ENCODE measurements at regions not wholly inside any gene's neighbourhood (a gene's known extent, or its start where the extent isn't known, plus 50 kb on each side); places are given as distances from the start of the nearest gene placed in this dataset.

- no peaks in the 10 kb centered on the region for H4K20me1 ChIP-seq (ENCODE audit: low read depth)
- H3K36me3 ChIP-seq, result no peaks in the 10 kb centered on the region
- H3K36me3 Mint-ChIP-seq, result no peaks in the 10 kb centered on the region
- no peak overlapping the region for H3K4me3 ChIP-seq
- H3K79me2 ChIP-seq (ENCODE audit: low read depth), result no peaks in the 10 kb centered on the region
- H3K9ac ChIP-seq, result no peak overlapping the region
- H3F3A ChIP-seq (ENCODE audit: low read depth), result peaks cover 17% of the 10 kb centered on the region
- peaks cover 18% of the 10 kb centered on the region for H3K4me1 Mint-ChIP-seq
- no peaks in the 10 kb centered on the region for H3K9me3 Mint-ChIP-seq
- no peak overlapping the region for H3K27ac ChIP-seq
- H3K4me3 Mint-ChIP-seq, result no peak overlapping the region
- no peak overlapping the region for H3K4me2 ChIP-seq
- no peaks in the 10 kb centered on the region for H3K27me3 ChIP-seq
- no peak for DNase-seq (ENCODE audit: low spot score)
- no peak overlapping the region for H3K27ac Mint-ChIP-seq
- H3K9me3 ChIP-seq (ENCODE audit: low read depth), result no peaks in the 10 kb centered on the region
- H3K4me1 ChIP-seq, result peaks cover 24% of the 10 kb centered on the region
- no peaks in the 10 kb centered on the region for H3K27me3 Mint-ChIP-seq (ENCODE audit: insufficient read depth, low read depth)
- H2AFZ ChIP-seq (replicated peaks), result peak overlapping the region; percentile 40
- no peak for TF ChIP-seq EZH2 (IDR thresholded peaks at IDR 0.05)
Observed at GRCh38 chr12:77640356-77640755, 190.3 kb upstream of the NAV3 start.

GRCh38 chr12:77630790-77631445 lies 199.8 kb upstream of the NAV3 start:
- Histone ChIP-seq H3K79me2 (ENCODE audit: low read depth) (no peaks in the 10 kb centered on the region), H3K4me1 (no peaks in the 10 kb centered on the region), H3K27ac (no peak overlapping the region), H3K9ac (no peak overlapping the region), H3K4me2 (no peak overlapping the region), H3K9me3 (ENCODE audit: low read depth) (no peaks in the 10 kb centered on the region), H3K4me3 (no peak overlapping the region), H4K20me1 (ENCODE audit: low read depth) (no peaks in the 10 kb centered on the region), H2AFZ (replicated peaks) (no peak overlapping the region), H3K36me3 (no peaks in the 10 kb centered on the region), H3F3A (ENCODE audit: low read depth) (no peaks in the 10 kb centered on the region), H3K27me3 (no peaks in the 10 kb centered on the region)
- peaks cover 4% of the 10 kb centered on the region for H3K9me3 Mint-ChIP-seq
- no peaks in the 10 kb centered on the region for H3K27me3 Mint-ChIP-seq (ENCODE audit: insufficient read depth, low read depth)
- no peak overlapping the region for H3K4me3 Mint-ChIP-seq
- DNase-seq (ENCODE audit: low spot score), result no peak
- TF ChIP-seq, protein P1, sequence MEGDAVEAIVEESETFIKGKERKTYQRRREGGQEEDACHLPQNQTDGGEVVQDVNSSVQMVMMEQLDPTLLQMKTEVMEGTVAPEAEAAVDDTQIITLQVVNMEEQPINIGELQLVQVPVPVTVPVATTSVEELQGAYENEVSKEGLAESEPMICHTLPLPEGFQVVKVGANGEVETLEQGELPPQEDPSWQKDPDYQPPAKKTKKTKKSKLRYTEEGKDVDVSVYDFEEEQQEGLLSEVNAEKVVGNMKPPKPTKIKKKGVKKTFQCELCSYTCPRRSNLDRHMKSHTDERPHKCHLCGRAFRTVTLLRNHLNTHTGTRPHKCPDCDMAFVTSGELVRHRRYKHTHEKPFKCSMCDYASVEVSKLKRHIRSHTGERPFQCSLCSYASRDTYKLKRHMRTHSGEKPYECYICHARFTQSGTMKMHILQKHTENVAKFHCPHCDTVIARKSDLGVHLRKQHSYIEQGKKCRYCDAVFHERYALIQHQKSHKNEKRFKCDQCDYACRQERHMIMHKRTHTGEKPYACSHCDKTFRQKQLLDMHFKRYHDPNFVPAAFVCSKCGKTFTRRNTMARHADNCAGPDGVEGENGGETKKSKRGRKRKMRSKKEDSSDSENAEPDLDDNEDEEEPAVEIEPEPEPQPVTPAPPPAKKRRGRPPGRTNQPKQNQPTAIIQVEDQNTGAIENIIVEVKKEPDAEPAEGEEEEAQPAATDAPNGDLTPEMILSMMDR (IDR thresholded peaks at IDR 0.05), result no peak
- no peak for TF ChIP-seq EZH2phosphoT487 (IDR thresholded peaks at IDR 0.05)
- no peak for TF ChIP-seq EZH2 (IDR thresholded peaks at IDR 0.05)
- H3K27ac Mint-ChIP-seq, result no peak overlapping the region
- H3K36me3 Mint-ChIP-seq, result no peaks in the 10 kb centered on the region
- H3K4me1 Mint-ChIP-seq, result peaks cover 13% of the 10 kb centered on the region

DNA sequence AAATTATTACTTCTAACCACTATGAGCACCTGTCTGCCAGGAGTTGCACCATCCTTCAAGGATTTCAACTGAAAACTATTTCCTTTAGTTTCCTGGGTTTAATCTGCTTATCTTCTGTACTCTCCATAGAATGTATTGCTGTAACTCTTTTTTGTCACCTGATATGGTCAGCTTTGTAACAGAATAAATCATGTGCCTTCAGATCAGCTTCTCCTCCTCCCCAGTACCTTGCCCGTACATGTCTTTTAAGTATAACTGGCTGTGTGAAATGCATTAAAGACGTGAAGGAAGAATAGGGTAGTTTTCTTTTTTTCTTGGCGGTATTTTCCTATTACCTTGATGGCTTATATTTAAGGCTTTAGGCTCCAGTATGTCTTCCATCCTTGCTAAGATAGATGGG lies 200.3 kb upstream of the NAV3 start:
- H4K20me1 ChIP-seq (ENCODE audit: low read depth), result no peaks in the 10 kb centered on the region
- Mint-ChIP-seq H3K27me3 (ENCODE audit: insufficient read depth, low read depth) (no peaks in the 10 kb centered on the region), H3K27ac (no peak overlapping the region), H3K36me3 (no peaks in the 10 kb centered on the region), H3K4me1 (peaks cover 13% of the 10 kb centered on the region), H3K9me3 (peaks cover 7% of the 10 kb centered on the region), H3K4me3 (no peak overlapping the region)
- H3K4me2 ChIP-seq, result no peak overlapping the region
- H3K36me3 ChIP-seq, result no peaks in the 10 kb centered on the region
- no peak overlapping the region for H2AFZ ChIP-seq (replicated peaks)
- H3K27ac ChIP-seq, result no peak overlapping the region
- H3K27me3 ChIP-seq, result no peaks in the 10 kb centered on the region
- DNase-seq (ENCODE audit: low spot score), result no peak
- H3K79me2 ChIP-seq (ENCODE audit: low read depth), result no peaks in the 10 kb centered on the region
- no peak overlapping the region for H3K9ac ChIP-seq
- H3K4me3 ChIP-seq, result no peak overlapping the region
- H3K9me3 ChIP-seq (ENCODE audit: low read depth), result no peaks in the 10 kb centered on the region
- H3K4me1 ChIP-seq, result no peaks in the 10 kb centered on the region
- no peaks in the 10 kb centered on the region for H3F3A ChIP-seq (ENCODE audit: low read depth)
- TF ChIP-seq, protein P1 (IDR thresholded peaks at IDR 0.05), result no peak
- TF ChIP-seq EZH2 (IDR thresholded peaks at IDR 0.05), result no peak
- no peak for TF ChIP-seq EZH2phosphoT487 (IDR thresholded peaks at IDR 0.05)

- Mint-ChIP-seq H3K27me3 (ENCODE audit: insufficient read depth, low read depth) (no peaks in the 10 kb centered on the region), H3K36me3 (no peaks in the 10 kb centered on the region), H3K4me1 (peaks cover 13% of the 10 kb centered on the region), H3K4me3 (no peak overlapping the region), H3K9me3 (peaks cover 10% of the 10 kb centered on the region), H3K27ac (no peak overlapping the region)
- Histone ChIP-seq H3K27me3 (no peaks in the 10 kb centered on the region), H3K9ac (no peak overlapping the region), H3K9me3 (ENCODE audit: low read depth) (no peaks in the 10 kb centered on the region), H3K4me1 (no peaks in the 10 kb centered on the region), H2AFZ (replicated peaks) (no peak overlapping the region), H3K4me2 (no peak overlapping the region), H3K79me2 (ENCODE audit: low read depth) (no peaks in the 10 kb centered on the region), H4K20me1 (ENCODE audit: low read depth) (no peaks in the 10 kb centered on the region), H3K36me3 (no peaks in the 10 kb centered on the region), H3K27ac (no peak overlapping the region), H3F3A (ENCODE audit: low read depth) (no peaks in the 10 kb centered on the region), H3K4me3 (no peak overlapping the region)
- TF ChIP-seq EZH2 (IDR thresholded peaks at IDR 0.05) (no peak), EZH2phosphoT487 (IDR thresholded peaks at IDR 0.05) (no peak)
- TF ChIP-seq, protein P1 (IDR thresholded peaks at IDR 0.05), result no peak
- no peak for DNase-seq (ENCODE audit: low spot score)
Observed at GRCh38 chr12:77629141-77629540, 201.6 kb upstream of the NAV3 start.

Data from neural progenitor cell (in vitro differentiated cells).